GM18502 (cell line): ENCODE measurements at regions not wholly inside any gene's neighbourhood (a gene's known extent, or its start where the extent isn't known, plus 50 kb on each side); places are given as distances from the start of the nearest gene placed in this dataset.

Experiments used
- ATAC-seq: cut with Tn5 transposase; IDR thresholded peaks from one replicate; pipeline ENCODE4 v1.9.1; 2021; ENCODE audit warnings: mild to moderate bottlenecking; ENCODE audit not compliant: unreplicated experiment, poor library complexity

DNA sequence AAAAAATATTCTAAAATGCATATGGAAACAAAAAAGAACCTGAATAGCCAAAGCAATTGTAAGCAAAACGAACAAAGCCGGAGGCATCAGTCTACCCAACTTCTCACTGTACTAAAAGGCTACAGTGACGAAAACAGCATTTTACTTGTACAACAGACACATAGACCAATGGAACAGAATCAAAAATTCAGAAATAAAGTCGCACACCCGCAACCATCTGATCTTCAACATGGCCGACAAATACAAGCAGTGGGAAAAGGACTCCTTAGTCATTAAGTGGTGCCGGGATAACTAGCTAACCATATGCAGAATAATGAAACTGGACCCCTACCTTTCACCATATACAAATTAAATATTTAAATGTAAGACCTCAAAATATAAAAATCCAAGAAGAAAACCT, 203.9 kb upstream of the PPFIA2 start:
- ATAC-seq, result no peak

DNA sequence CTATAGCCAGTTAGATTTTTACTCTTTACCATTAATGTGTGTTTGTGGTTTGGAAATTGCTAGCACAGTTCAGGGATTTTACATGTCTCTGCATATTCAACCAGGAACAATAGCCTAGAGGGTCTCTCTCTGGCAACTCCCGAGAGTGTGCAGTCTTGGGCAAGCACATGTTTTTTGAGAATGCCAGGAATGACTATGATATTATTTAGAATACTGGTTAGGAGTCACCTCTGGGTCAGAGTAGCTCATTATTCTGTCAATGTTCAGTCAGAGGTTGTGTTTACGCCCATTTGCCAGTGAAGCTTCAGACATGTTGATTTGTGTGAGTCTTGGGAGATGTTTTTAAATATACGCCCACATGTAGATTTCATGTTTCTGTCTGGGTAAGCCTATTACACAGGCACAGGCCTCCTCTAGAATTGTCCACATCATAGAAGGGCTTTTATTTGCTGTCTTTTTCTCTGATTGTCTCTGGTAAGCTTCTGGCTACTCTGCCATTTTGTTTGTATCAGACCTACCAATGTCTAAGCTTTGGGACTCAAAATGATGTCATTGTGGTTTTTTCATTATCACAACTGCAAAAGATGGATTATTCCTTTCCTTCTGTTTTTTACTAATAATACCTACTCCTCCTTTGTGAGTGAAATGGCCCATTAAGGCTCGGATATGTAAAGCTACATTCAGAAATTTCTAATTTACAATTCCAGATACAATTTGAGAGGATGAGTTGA, 203.1 kb upstream of the PPFIA2 start:
- ATAC-seq, result no peak

DNA sequence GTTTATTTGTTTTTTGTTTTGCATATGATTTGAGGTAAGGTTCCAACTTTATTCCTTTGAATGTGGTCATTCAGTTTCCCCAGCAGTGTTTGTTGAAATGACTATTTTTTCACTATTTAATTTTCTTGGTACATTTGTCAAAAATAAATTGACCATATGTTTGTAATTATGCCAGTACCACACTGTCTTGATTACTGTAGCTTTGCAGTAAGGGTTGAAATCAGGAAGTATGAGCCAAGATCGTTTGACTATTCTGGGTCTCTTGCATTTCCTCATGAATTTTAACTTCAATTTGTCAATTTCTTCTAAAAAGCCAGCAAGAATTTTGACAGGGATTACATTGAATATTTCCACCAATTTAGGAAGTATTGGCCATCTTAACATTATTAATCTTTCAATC, 199.3 kb upstream of the PPFIA2 start:
- no peak for ATAC-seq

DNA sequence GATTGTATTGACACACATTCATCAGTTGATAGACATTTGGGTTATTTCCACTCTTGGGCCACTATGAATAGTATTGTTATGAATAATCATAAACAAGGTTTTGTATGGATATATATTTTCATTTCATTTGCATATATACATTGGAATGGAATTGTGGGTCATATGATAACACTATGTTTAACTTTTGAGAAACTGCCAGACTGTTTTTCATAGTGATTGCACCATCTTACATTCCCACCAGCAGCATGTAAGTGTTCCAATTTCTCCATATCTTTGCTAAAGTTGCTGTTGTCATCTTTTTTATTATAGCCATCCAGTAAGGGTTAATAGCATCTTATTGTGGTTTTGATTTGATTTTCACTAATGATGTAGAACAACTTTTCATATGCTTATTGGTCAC, 198.5 kb upstream of the PPFIA2 start:
- no peak for ATAC-seq

DNA sequence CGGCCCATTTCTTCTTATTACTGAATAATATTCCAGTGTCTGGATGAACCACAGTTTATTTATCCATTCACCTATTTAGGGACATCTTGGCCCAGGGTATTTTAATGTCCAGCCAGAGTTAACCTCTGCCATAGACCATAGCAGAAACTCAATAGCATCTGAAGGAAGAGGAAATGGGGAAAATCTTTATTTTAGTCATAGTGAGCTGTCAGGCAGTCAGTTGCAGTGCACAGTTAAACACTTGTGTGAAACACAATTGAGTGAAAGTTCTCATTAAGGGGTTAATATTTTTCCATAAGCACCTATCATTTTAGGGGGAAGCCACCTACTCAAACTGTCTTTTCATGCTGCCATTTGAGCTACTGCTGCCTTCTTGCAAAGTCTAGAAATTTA, 197.3 kb upstream of the PPFIA2 start:
- ATAC-seq, result no peak

DNA sequence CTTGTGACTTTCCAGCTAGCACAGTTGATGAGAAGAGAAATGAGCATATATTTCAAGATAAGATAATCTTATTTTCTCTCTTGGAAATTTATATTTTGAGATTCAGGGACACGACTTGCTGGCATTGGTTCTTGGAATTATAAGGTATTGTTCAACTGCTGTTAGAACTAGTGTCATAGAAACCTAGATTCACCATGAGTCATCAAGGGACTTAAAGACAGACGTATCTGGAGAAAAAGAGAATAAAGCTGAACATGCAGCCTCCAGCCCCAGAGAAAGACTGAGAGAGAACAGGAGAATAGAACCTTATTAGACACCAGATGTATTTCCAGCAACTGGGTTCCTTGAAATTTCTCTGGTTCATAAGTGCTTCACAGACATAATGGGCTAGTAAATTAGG, 194.4 kb upstream of the PPFIA2 start:
- no peak for ATAC-seq

DNA sequence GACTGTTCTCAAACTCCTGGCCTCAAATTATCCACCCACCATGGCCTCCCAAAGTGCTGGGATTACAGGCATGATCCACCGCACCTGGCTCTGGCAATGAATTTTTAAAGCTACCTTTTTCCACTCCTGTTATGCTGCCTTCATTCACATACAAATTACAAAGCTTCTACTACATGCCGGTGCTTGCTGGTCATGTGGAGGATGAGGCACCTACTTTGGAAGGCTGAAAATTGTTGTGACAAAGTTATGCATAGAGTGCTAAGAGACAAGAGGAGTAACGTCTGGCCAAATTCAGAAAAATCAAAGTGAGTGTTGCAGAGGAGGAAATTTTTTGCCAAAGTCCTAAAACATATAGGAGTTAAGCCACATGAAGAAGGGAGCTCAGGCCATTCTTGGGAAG, 191.7 kb upstream of the PPFIA2 start:
- no peak for ATAC-seq

DNA sequence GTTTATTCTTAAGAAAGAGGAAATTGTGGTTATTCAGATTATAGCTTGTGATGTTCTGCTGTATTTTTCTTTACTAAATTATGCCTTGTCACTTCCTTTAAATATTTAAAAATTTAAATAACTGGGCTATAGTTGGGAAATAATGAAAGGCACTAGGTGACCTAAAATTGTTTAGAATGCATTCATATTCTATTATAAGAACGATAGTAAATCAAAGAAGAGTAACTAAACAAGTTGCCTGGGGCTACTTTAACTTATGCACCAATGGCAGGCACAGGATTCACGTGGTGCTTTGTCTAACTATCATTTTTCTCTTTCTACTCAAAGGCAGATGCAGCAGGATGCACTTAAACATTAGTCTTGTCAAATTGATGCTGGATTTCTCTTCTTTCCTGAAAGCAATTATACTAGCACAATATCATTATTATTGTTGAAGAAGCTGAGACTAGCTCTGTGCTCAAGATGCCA, 190.7 kb upstream of the PPFIA2 start:
- no peak for ATAC-seq

DNA sequence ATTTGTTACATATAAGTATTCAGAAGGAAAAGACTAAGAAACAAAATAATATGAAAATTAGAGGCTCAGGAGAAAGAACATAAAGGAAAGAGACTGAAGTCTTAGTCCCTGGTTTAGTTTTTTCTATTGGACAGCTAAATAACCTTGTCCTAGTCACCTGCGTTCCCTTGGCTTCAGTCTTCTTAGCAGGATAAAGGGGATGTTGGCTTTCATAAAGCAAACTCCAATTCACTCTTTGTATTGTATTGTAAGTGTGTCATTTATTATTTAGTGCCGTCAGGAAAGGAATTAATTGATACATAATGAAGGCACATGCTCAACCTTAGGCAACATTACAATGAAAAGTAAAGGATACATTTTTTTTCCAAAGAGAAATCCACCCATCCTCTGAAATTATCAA, 190.3 kb upstream of the PPFIA2 start:
- no peak for ATAC-seq

DNA sequence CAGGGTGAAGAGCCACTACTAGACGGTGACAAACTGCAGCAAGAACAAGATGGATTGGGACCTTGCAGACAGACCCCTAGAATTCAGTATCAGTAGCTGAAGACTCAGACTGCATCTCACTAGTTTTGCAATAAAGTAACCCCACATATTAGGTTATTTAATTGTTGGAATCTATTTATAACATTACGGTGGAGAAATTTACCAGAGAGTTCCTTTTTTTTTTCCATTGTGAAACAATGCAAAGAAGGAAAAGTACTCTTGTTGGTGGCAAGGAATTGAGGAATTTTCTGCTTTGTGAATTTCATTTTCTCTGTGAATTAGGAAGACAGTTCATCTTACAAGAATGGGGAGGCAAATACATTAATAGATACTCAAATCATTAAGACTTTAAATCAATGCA, 185.7 kb upstream of the PPFIA2 start:
- ATAC-seq, result no peak

DNA sequence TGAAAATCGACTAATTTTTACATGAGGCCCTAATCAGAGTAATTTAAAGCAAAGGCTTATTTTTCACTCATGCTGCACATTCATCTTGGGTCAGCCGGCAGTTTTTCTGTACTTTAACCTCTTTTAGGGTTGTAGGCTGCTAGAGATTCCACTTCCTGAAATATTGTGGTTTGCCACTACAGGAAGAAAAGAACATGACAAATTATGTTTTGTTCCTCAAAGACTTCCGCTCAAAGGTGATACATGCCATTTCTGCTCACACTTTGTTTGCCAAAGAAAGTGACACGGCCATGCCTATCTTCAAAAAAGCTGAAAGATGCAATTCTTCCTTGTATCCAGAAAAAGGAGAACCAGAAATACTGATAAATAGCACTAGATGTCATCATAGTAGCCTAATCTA, 183.4 kb upstream of the PPFIA2 start:
- ATAC-seq, result no peak

DNA sequence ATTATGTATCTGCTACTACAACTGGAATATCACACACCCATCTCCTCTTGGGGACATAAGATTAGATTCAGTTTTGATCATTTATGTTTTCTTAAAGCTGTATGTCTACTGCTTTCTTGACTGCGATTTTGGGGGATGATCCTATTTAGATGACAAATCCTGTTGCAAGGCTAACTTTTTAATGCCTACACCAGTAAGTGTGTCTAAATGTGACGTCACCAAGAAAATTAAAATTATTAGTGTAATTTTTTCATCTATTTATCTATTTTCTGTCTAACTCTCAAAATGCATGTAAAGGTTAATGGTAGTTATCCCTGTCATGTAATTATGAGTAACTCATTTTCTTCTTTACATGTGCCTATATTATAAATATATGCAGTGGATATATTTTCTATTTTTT, 170.9 kb upstream of the PPFIA2 start:
- no peak for ATAC-seq

DNA sequence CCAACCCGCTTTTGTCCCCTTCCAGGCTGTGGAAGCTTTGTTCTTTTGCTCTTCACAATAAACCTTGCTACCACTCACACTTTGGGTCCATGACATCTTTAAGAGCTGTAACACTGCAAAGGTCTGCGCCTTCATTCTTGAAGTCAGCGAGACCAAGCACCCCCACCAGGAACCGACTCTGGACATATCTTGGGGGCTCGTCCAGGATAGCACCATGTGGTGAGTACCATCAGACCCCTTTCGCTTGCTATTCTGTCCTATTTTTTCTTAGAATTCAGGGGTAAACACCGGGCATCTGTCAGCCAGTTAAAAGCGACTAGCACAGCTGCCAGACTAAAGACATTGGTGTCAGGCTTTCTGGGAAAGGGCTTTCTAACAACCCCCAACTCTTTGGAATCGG, 137.6 kb upstream of the PPFIA2 start:
- no peak for ATAC-seq

DNA sequence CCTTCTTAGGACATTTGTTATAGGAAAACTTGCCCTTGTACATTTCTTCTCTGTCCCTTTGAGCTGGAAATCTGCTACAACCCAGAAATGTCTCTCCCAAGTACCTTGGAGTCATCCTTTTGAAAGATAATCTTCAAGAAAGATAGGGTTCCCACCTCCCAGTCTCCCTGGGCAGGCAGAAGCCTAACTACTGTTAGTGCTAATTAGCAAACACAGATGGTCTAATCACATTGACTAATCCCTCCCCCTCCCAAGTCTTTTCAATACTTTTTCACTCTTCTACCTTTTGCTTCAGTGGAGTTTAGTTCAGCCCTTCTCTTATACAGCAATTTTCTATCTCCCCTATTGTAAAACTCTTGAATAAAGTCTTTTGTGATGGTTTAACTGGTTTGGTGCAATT, 129.8 kb upstream of the PPFIA2 start:
- ATAC-seq, result no peak

DNA sequence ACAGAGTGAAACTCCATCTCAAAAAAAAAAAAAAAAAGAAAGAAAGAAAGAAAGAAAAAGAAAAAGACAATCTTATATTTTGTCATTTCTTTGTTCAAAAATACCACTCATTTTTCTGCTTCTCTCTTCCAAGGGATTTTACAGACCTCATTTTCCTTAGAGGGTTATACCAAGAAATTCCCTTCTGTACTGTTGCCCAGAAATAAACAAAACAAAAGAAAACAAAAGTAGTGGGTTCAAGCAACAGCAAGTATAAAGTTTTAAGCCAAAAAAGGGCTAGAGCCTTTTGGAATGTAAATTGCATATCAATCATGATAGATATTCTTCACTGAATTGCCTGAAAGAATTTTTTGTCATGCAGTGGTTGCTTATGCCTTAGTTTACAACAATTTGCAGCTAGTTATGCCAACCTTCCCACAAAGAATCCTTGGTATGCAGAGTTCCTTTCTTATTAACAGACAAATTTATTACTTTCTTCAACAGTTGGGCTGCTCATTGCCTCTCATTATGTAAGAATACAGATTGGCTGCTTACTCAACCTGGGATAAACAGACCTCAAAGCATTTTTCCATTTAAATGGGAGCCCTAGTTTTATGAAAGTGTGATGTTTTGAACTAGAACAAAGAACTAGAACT, 129.1 kb upstream of the PPFIA2 start:
- no peak for ATAC-seq

DNA sequence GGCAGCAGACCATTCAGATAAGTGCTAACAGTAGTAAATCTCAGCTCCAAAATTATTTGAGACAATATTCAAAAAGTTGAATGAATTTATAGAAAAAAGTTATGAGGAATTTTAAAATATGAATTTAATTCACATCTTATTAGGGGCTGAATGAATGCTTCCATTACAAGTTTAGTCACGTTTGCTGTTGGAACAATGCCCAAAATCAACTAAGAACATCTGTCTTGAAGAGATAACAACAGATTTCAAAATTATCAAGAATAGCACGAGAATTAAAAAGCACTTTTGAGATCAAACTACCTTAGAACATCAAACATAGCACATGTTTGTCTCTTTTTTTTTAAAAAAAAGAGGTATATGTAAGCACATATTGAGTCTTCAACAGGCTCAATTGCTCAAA, 115.4 kb upstream of the PPFIA2 start:
- no peak for ATAC-seq

DNA sequence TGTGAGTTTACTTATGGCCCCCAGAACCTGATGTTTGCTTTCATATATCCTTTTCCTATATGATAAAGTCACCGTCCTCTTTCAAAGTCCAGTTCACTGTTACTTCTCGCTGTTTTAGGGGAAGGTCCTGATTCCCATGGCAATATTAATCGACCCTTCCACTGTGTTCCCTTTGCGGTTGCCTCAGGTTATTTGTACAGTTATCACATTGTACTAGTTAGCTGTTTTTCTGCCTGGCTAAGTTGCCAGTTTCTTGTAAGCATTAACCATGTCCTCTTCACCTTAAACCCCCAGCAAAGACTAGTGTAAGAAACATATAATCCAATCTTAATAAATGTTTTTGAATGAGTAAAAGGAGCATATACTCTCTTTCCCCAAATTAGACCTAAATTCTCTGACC, 115.0 kb upstream of the PPFIA2 start:
- ATAC-seq, result no peak

DNA sequence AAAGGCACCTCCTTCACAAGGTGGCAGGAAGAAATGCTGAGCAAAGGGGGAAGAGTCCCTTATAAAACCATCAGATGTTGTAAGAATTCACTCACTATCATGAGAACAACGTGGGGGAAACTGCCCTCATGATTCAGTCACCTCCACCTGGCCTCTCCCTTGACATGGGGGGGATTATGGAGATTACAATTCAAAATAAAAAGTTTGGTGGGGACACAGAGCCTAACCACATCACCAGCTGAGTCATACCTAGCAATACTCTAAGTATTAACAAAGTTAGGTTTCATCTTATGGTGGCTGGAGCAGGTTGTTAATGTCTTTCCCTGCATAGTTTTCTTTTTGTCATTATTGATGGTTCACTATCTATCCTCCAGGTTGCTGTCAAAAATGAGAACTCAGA, 113.2 kb upstream of the PPFIA2 start:
- no peak for ATAC-seq

DNA sequence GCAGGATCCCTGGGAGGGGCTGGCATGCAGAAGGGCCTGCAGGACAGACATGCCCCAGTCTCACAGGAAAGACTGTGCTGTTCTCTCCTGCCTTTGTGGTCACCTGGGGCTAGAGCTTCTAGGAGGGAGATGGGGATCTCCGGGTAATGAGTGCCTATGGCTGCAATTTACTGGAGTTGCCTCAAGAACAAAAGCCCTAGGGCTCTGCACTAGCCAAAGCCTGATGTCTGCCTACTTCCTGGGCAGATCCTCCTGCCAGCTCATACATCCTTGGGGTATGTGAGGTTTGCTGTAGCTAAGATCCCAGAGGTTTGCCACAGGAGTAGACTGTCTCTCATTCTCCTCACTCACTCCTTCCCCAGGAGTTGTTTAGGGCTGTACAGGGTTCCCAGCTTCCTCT, 106.9 kb upstream of the PPFIA2 start:
- no peak for ATAC-seq

DNA sequence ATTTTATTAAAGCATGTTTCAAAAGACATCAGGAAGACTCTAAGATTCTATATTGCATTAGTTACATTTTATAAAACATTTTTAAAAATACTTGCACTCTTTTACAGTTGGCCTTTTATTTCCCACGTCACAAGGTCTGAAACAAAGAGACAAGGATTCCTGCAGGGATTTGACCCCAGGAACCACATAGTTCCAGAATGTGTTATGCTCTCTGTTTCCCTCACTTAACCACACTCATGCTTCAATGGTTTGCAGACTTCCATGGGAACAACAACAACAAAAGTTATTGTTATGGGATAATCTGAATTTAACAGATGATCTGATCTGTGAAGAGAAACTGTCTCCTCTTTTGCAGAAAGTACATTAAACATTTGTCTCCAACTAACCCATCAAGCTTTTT, 104.3 kb upstream of the PPFIA2 start:
- ATAC-seq, result no peak

DNA sequence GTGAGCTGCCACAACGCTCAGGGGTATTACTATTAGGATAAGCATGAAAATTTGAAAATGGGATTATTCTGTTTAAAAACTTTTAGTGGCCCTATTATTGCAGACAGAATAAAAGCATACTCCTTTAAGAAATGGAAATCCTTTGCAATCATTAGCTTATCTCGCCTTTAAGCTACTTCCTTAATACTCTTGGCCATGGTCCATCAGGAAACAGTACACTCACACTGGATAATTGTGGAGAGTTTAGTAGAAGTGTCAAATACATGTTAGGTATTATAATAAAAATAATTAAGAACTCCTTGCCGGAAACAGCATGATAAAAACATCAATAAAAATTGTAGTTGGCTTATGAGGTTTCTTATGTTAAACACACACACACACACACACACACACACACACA, 100.4 kb upstream of the PPFIA2 start:
- ATAC-seq, result no peak

DNA sequence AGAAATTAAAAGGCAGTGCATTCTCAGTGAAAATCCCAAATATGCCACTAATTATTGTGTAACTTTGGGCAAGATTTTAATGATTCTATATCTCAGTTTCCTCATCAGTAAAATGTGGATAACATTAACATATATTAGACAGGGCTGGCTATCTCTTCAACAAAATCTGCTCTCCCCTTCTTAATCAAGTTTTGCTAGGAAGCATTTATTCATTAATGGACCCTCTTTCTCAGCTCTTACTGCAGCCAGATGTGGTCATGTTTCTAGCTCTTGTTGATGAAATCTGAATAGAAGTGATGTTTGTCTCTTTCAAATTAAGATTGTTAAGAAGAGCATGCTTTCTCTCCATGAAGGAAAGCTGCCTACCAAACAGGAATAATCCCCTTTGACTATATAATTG, 84.4 kb upstream of the PPFIA2 start:
- no peak for ATAC-seq
